GM23248 (cell line): ENCODE measurements at regions not wholly inside any gene's neighbourhood (a gene's known extent, or its start where the extent isn't known, plus 50 kb on each side); places are given as distances from the start of the nearest gene placed in this dataset.

Source experiments
- EZH2 ChIP-seq: fragments of 200-600 bp; sonication (generic); IDR thresholded peaks from 2 replicates; pipeline ENCODE4 v1.6.1; 2018; ENCODE audit warnings: antibody characterized with exemption, mild to moderate bottlenecking; ENCODE audit not compliant: insufficient read depth, poor library complexity, severe bottlenecking
- EZH2phosphoT487 ChIP-seq: fragments of 200-600 bp; sonication (generic); IDR thresholded peaks from 2 replicates; pipeline ENCODE4 v1.6.1; 2018; ENCODE audit warnings: antibody characterized with exemption, moderate library complexity, mild to moderate bottlenecking, low read depth; ENCODE audit not compliant: insufficient read depth

- TF ChIP-seq EZH2phosphoT487 (no peak), EZH2 (no peak)
These were observed 141.2 kb upstream of the LRIG1 start for GRCh38 chr3:66642019-66642418.
